Peyer's patch (tissue), 4 donors: ENCODE measurements at regions not wholly inside any gene's neighbourhood (a gene's known extent, or its start where the extent isn't known, plus 50 kb on each side); places are given as distances from the start of the nearest gene placed in this dataset.

Source experiments
- POLR2A ChIP-seq, 2 donors: fragments of 450-650 bp; IDR thresholded peaks; one replicate each; pipeline ENCODE4 v1.5.1; 2017; ENCODE audit warnings: antibody characterized with exemption in 2 of 2, mild to moderate bottlenecking in 2 of 2, moderate library complexity in 2 of 2
- TF ChIP-seq, protein P1 (sequence below), 6 experiments: fragments of 450-650 bp in 4 of 6; fragments of 200-600 bp in 2 of 6; sonication (generic) in 1 of 6; IDR thresholded peaks; one replicate each; pipeline ENCODE4 v1.5.1; 2017 to 2019; ENCODE audit warnings: antibody characterized with exemption in 6 of 6, mild to moderate bottlenecking in 3 of 6, moderate library complexity in 1 of 6

- TF ChIP-seq, protein P1, sequence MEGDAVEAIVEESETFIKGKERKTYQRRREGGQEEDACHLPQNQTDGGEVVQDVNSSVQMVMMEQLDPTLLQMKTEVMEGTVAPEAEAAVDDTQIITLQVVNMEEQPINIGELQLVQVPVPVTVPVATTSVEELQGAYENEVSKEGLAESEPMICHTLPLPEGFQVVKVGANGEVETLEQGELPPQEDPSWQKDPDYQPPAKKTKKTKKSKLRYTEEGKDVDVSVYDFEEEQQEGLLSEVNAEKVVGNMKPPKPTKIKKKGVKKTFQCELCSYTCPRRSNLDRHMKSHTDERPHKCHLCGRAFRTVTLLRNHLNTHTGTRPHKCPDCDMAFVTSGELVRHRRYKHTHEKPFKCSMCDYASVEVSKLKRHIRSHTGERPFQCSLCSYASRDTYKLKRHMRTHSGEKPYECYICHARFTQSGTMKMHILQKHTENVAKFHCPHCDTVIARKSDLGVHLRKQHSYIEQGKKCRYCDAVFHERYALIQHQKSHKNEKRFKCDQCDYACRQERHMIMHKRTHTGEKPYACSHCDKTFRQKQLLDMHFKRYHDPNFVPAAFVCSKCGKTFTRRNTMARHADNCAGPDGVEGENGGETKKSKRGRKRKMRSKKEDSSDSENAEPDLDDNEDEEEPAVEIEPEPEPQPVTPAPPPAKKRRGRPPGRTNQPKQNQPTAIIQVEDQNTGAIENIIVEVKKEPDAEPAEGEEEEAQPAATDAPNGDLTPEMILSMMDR (IDR thresholded peaks at IDR 0.05): no peak
- no peak for TF ChIP-seq POLR2A (IDR thresholded peaks at IDR 0.05)
Measured at GRCh38 chr10:128940081-128940480, 527.0 kb upstream of the MGMT start.
